HG02870 (cell line): ENCODE measurements at regions not wholly inside any gene's neighbourhood (a gene's known extent, or its start where the extent isn't known, plus 50 kb on each side); places are given as distances from the start of the nearest gene placed in this dataset.

Experiments used
- ATAC-seq: cut with Tn5 transposase; IDR thresholded peaks from one replicate; pipeline ENCODE4 v1.9.1; 2021; ENCODE audit warnings: mild to moderate bottlenecking, moderate library complexity; ENCODE audit not compliant: unreplicated experiment

- ATAC-seq: no peak
Measured at GRCh38 chr1:234870020-234870981, 258.3 kb downstream of the TOMM20 start.

GRCh38 chr1:234869182-234870019 lies 259.2 kb downstream of the TOMM20 start:
- ATAC-seq: no peak

- ATAC-seq: no peak
Measured at GRCh38 chr1:234868296-234869147, 258.5 kb upstream of the IRF2BP2 start.

GRCh38 chr1:234866007-234866866 lies 256.3 kb upstream of the IRF2BP2 start:
- no peak for ATAC-seq

DNA sequence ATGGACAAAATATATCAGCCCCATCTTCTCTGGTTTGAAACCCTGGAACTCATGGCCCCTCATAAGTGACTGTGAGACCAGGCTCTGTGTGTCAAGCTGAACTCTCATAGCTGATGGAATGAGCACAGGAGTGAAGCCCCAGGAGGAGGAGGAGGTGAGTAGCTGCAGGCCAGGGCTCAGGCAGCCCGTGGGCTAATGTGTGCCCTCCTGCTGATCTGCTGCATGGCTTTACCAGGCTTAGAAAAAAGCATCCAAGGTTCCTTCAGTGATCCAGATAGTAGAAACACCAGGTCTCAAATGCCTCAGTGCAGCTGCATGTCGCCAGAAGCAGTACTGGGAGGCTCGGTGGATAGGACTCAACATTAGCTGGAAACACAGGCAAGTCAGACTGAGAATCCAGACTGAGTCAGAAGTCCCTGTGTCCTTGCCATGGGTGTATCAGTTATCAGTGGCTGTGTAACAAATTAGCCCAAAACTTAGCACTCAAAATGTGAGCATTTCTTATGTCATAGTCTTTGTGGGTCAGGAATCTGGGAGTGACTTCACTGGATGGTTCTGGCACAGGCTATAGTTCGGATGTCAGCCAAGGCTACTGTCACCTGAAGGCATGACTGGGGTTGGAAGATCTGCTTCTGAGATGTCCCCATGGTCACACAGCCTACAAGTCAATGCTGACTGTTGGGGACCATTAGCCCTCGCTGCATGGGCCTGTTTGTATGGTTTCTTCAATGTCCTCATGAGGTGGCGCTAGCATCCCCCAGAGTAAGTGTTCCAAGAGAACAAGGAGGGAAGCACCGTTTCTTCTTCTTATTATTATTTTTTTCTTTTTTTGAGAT lies 255.4 kb upstream of the IRF2BP2 start:
- ATAC-seq: no peak

GRCh38 chr1:234864116-234864515 lies 254.1 kb upstream of the IRF2BP2 start:
- no peak for ATAC-seq

DNA sequence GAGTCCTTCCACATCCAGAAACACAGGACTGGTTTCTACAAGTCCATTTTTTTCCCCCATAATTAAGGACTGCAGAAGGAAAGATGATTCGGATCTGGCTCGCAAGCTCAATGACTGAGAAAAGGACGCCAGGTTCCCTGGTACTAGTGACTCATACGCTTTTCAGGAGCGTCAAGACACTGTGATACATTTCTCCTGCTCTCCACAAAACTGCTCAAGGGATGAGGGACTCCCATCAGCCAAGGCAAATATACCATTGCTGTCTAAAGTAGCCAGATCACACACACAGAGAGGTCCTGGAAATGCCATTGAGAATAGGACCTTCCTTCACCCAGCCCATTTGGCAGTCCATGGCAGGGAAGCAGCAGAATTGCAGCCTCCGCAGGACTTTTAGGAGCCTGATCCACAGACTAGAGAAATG lies 253.6 kb upstream of the IRF2BP2 start:
- ATAC-seq: no peak

DNA sequence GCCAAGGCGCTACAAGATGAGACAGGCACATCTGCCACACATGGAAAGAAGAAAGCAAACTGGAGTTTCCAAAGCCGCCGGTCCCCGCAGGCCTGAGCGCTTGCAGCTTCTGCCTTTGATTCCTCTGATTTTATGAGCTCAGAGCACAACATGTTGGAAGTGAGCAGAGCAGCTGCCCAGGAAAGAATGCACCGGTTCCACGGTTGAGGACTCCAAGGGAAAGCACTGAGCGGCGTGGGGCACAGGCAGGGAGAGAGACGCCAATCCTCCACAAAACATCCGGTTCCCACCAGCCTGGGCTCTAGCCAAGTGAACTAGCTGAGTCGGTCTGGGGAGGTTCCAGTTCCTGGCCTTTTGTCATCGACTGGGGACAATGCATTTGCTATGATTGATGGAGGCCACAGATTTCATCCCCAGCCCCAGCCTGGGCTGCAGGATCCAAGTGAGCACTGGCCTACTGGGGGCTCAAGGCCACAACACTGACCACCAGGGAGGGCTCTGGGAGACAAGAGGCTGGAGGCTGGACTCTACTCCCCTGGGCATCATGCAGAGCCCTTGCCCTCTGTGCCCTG lies 253.1 kb upstream of the IRF2BP2 start:
- no peak for ATAC-seq

- no peak for ATAC-seq
Measured at GRCh38 chr1:234862360-234862943, 252.5 kb upstream of the IRF2BP2 start.

DNA sequence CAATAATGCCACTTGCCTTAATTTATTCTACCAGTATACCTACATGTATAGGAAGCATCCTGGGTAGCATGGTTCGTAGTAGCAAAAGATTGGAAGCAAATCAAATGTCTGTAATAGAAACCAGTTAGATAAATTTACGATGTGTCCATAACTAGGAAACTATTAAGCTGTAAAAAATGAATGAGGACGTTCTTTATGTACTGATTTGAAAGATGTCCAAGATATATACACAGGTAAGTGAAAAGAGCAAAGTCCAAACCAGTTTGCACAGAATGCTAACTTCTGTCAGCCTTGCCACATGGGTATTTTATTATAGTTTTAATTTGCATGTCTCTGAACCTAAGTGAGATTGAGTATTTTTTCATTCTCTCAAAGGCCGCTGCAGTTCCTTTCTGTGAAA lies 251.8 kb upstream of the IRF2BP2 start:
- no peak for ATAC-seq

DNA sequence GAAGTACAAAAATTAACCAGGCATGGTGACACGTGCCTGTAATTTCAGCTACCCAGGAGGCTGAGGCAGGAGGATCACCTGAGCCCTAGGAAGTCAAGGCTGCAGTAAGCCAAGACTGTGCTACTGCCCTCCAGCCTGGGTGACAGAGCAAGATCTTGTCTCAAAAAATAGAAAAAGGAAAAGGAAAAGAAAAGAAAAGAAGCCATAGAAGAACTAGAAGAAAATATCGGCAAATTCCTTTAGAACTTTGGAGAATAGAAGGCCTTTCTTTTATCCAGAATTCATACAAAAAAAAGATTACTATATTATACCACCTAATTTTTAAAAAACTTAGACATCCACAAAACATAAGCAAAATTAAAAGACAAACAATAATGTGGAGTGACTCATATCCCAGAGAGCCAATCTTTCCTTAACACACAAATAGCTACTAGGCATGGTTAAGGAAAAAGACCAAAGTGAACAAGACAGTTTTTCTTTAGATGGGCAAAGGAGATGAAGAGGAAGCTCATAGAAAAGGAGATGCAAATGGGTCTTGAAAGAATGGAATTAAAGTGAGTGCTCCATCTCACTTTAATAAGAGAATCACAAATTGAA lies 251.1 kb upstream of the IRF2BP2 start:
- no peak for ATAC-seq

- no peak for ATAC-seq
Measured at GRCh38 chr1:234858722-234859121, 248.7 kb upstream of the IRF2BP2 start.

- no peak for ATAC-seq
Measured at GRCh38 chr1:234856845-234857245, 246.9 kb upstream of the IRF2BP2 start.

GRCh38 chr1:234855851-234856250 lies 245.9 kb upstream of the IRF2BP2 start:
- no peak for ATAC-seq

DNA sequence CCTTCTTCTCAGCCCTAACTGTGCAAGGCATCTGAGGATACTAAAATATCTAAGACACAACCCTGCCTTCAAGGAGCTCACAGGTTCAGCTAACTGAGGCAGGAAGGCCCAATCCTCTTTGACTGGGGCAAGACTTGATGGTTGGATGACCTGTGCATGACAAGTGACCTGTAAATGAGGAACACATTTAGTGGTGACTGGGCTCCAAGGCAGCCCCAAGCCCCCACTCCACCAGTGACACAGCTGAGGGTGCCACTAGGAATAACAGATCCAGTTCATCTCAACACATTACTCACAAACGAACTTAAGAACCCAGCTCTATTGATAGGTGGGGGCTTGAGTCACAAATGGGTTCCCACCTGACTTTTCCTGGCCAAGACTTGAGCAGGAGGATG lies 244.7 kb upstream of the IRF2BP2 start:
- no peak for ATAC-seq

- ATAC-seq: no peak
Measured at GRCh38 chr1:234853906-234854644, 244.1 kb upstream of the IRF2BP2 start.

- no peak for ATAC-seq
Measured at GRCh38 chr1:234852659-234853058, 242.7 kb upstream of the IRF2BP2 start.
